PC-3 (cell line): ENCODE measurements at regions not wholly inside any gene's neighbourhood (a gene's known extent, or its start where the extent isn't known, plus 50 kb on each side); places are given as distances from the start of the nearest gene placed in this dataset.

Experiments
- ATAC-seq: fragments of 200-7000 bp; cut with Tn5 transposase; 2 replicates; pipeline ENCODE4 v1.9.1; 2020; ENCODE audit warnings: mild to moderate bottlenecking, moderate library complexity
- BruUV-seq: library from RNA; stranded (reverse); fragments of 400-500 nt; replicated peaks from 2 replicates; lab custom pipeline; 2021; lab: Mats Ljungman, UMichigan
- CTCF ChIA-PET: fragments of 300-600 bp; sonication (Branson Sonifier 250); formaldehyde crosslinking; loops from one replicate; lab custom pipeline; 2022; ENCODE audit warnings: antibody characterized with exemption; lab: Charles Lee
- POLR2A ChIA-PET: fragments of 300-600 bp; sonication (Branson Sonifier 250); formaldehyde crosslinking; loops from one replicate; lab custom pipeline; 2022; ENCODE audit warnings: antibody characterized with exemption; ENCODE audit not compliant: unreplicated experiment; lab: Charles Lee
- DNase-seq: peaks from one replicate; pipeline ENCODE4 v3.0.0-alpha.2; 2015
- H2AFZ ChIP-seq: fragments of 300-600 bp; sonication (generic); 2 replicates; pipeline ENCODE4 v1.6.0; 2016; ENCODE audit warnings: antibody characterized with exemption, low read length
- H3F3A ChIP-seq: fragments of 300-600 bp; sonication (generic); one replicate; pipeline ENCODE4 v1.6.0; 2017; ENCODE audit warnings: antibody characterized with exemption, low read length, control low read depth, mild to moderate bottlenecking; ENCODE audit not compliant: unreplicated experiment
- H3K27ac ChIP-seq: fragments of 300-600 bp; sonication (generic); 2 replicates; pipeline ENCODE4 v1.5.1; 2016; ENCODE audit warnings: mild to moderate bottlenecking, low read length
- H3K27me3 ChIP-seq: fragments of 300-600 bp; sonication (generic); 2 replicates; pipeline ENCODE4 v1.6.1; 2016; ENCODE audit warnings: low read length, mixed read lengths
- H3K36me3 ChIP-seq: fragments of 300-600 bp; sonication (generic); 2 replicates; pipeline ENCODE4 v1.6.1; 2016; ENCODE audit warnings: low read depth, mixed run types, low read length, mixed read lengths
- H3K4me1 ChIP-seq: fragments of 300-600 bp; sonication (generic); 2 replicates; pipeline ENCODE4 v1.5.1; 2016; ENCODE audit warnings: low read length; ENCODE audit not compliant: insufficient read depth
- H3K4me2 ChIP-seq: fragments of 300-600 bp; sonication (generic); 2 replicates; pipeline ENCODE4 v1.6.0; 2016; ENCODE audit warnings: low read length
- H3K4me3 ChIP-seq: fragments of 300-600 bp; sonication (generic); 2 replicates; pipeline ENCODE4 v1.5.1; 2016; ENCODE audit warnings: mild to moderate bottlenecking, low read length, mixed read lengths
- H3K79me2 ChIP-seq: fragments of 300-600 bp; sonication (generic); 2 replicates; pipeline ENCODE4 v1.6.1; 2017; ENCODE audit warnings: low read length, mixed read lengths
- H3K9ac ChIP-seq: fragments of 300-600 bp; sonication (generic); 2 replicates; pipeline ENCODE4 v1.6.0; 2016; ENCODE audit warnings: mild to moderate bottlenecking, low read length
- H3K9me2 ChIP-seq: fragments of 300-600 bp; sonication (generic); replicated peaks from 2 replicates; pipeline ENCODE4 v1.6.1; 2016; ENCODE audit warnings: mixed run types, low read length, mixed read lengths
- H3K9me3 ChIP-seq: fragments of 300-600 bp; sonication (generic); 2 replicates; pipeline ENCODE4 v1.6.1; 2016; ENCODE audit warnings: low read length, mixed read lengths
- H4K20me1 ChIP-seq: fragments of 300-600 bp; sonication (generic); 2 replicates; pipeline ENCODE4 v1.6.1; 2016; ENCODE audit warnings: low read length, mixed read lengths
- CTCF ChIP-seq: fragments of 300-600 bp; sonication (generic); conservative IDR thresholded peaks from 2 replicates; pipeline ENCODE4 v1.5.1; 2017; ENCODE audit warnings: antibody characterized with exemption, low read depth, mild to moderate bottlenecking, low read length
- EZH2 ChIP-seq: fragments of 300-600 bp; sonication (generic); IDR thresholded peaks from one replicate; pipeline ENCODE4 v1.6.1; 2017; ENCODE audit warnings: antibody characterized with exemption, mild to moderate bottlenecking, low read length; ENCODE audit not compliant: unreplicated experiment
- EZH2phosphoT487 ChIP-seq: fragments of 300-600 bp; sonication (generic); IDR thresholded peaks from 2 replicates; pipeline ENCODE4 v1.6.1; 2018; ENCODE audit warnings: mild to moderate bottlenecking, antibody characterized with exemption, low read length, borderline replicate concordance
- intact Hi-C: fragments of 100-400 bp; cut with micrococcal nuclease; formaldehyde crosslinking; loops from 2 replicates; pipeline ENCODE4 v1.9.0; 2023

GRCh38 chr20:47936612-47937011 is 151.3 kb upstream of the SULF2 start:
- ChIA-PET POLR2A (interaction anchor here (1.1 kb wide), 1 partner anchor 13 kb away, joined by 3 read pairs; no protein-coding TSS in a partner anchor), CTCF (no interaction called here)
- Histone ChIP-seq H3K79me2 (no peaks in the 10 kb centered on the region), H3K4me3 (no peak overlapping the region), H3K27ac (no peak overlapping the region), H2AFZ (no peak overlapping the region), H3K9me3 (no peaks in the 10 kb centered on the region), H3K9me2 (no peaks in the 10 kb centered on the region), H3K4me1 (peaks cover 29% of the 10 kb centered on the region), H3K4me2 (no peak overlapping the region), H3K27me3 (no peaks in the 10 kb centered on the region), H3K9ac (no peak overlapping the region), H3F3A (no peaks in the 10 kb centered on the region), H3K36me3 (no peaks in the 10 kb centered on the region), H4K20me1 (no peaks in the 10 kb centered on the region)
- intact Hi-C loops: no loop called here
- ATAC-seq: no peak
- TF ChIP-seq CTCF (no peak), EZH2phosphoT487 (no peak), EZH2 (no peak)
- no TSS peak for BruUV-seq
- DNase-seq: no peak

- no peaks in the 10 kb centered on the region for H3K9me2 ChIP-seq
- POLR2A ChIA-PET: interaction anchor here (0.6 kb wide), 1 partner anchor 1103 kb away, joined by 3 read pairs; no protein-coding TSS in a partner anchor
- no peaks in the 10 kb centered on the region for H3K79me2 ChIP-seq
- no peaks in the 10 kb centered on the region for H3K36me3 ChIP-seq
- peaks cover 35% of the 10 kb centered on the region for H3K4me1 ChIP-seq
- no peaks in the 10 kb centered on the region for H4K20me1 ChIP-seq
- DNase-seq (peak; percentile 96), ATAC-seq (peak; percentile 99)
- H3K9ac ChIP-seq: peak overlapping the region; percentile 70
- intact Hi-C loops: no loop called here
- CTCF ChIA-PET: no interaction called here
- H3K4me3 ChIP-seq: peak overlapping the region; percentile 21; the same call in 1 of the 2 replicates
- BruUV-seq: no TSS peak
- no peak overlapping the region; the same call in 1 of the 2 replicates for H2AFZ ChIP-seq
- H3K9me3 ChIP-seq: no peaks in the 10 kb centered on the region
- no peaks in the 10 kb centered on the region for H3K27me3 ChIP-seq
- H3F3A ChIP-seq: no peaks in the 10 kb centered on the region
- H3K4me2 ChIP-seq: peak overlapping the region; percentile 76
- TF ChIP-seq EZH2 (no peak), EZH2phosphoT487 (no peak), CTCF (no peak)
- peak overlapping the region; percentile 95 for H3K27ac ChIP-seq
These were observed 149.5 kb upstream of the SULF2 start for GRCh38 chr20:47934761-47935160.

- no peak for ATAC-seq
- Histone ChIP-seq H4K20me1 (no peaks in the 10 kb centered on the region), H3K9me3 (no peaks in the 10 kb centered on the region), H3K79me2 (no peaks in the 10 kb centered on the region), H3F3A (peaks cover 5% of the 10 kb centered on the region), H3K27ac (no peak overlapping the region), H2AFZ (no peak overlapping the region), H3K9ac (no peak overlapping the region), H3K27me3 (no peaks in the 10 kb centered on the region), H3K4me1 (peaks cover 66% of the 10 kb centered on the region), H3K36me3 (no peaks in the 10 kb centered on the region), H3K4me2 (no peak overlapping the region), H3K4me3 (no peak overlapping the region), H3K9me2 (no peaks in the 10 kb centered on the region)
- intact Hi-C loops: no loop called here
- CTCF ChIA-PET: no interaction called here
- POLR2A ChIA-PET: no interaction called here
- TF ChIP-seq EZH2 (no peak), EZH2phosphoT487 (no peak), CTCF (no peak)
- no peak for DNase-seq
- no TSS peak for BruUV-seq
These were observed 146.2 kb upstream of the SULF2 start for GRCh38 chr20:47931443-47931842.
